ENCODE measurements at regions not wholly inside any gene's neighbourhood (a gene's known extent, or its start where the extent isn't known, plus 50 kb on each side); places are given as distances from the start of the nearest gene placed in this dataset.
"Not testable (repeated sequence)": the region's sequence is repeated elsewhere in the genome, so short reads cannot be mapped to it uniquely, and the experiment has no call there.

GRCh38 chr6:154632119-154632518, 101.1 kb upstream of the SCAF8 start:
- no peak for DNase-seq (ENCODE audit: low read depth in 2 of 2)

GRCh38 chr6:154637392-154637791, 95.8 kb upstream of the SCAF8 start:
- no peak for DNase-seq (ENCODE audit: low read depth in 2 of 2)

DNA sequence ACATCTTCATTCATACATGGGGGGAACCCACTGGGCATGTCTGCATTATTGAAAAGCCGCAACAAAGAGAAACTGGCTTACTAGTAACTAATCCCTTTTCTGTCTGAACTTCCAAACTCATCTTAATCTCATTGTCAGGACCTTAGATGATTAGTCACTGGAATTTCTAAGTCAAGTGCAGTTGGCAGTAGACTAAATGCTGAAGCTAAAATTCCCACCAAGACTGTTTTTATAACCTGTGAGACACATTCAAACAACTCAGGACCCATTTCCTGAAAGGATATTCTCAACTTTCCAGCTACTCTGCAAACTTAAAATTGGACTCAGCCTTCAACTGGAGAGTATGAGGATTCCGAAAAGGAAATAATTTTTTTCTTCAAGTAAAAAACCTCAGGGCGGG, 94.8 kb upstream of the SCAF8 start:
- no peak for DNase-seq (ENCODE audit: low read depth in 2 of 2)

GRCh38 chr6:154639196-154639595, 94.0 kb upstream of the SCAF8 start:
- not testable (repeated sequence) for DNase-seq (ENCODE audit: low read depth in 2 of 2)

DNA sequence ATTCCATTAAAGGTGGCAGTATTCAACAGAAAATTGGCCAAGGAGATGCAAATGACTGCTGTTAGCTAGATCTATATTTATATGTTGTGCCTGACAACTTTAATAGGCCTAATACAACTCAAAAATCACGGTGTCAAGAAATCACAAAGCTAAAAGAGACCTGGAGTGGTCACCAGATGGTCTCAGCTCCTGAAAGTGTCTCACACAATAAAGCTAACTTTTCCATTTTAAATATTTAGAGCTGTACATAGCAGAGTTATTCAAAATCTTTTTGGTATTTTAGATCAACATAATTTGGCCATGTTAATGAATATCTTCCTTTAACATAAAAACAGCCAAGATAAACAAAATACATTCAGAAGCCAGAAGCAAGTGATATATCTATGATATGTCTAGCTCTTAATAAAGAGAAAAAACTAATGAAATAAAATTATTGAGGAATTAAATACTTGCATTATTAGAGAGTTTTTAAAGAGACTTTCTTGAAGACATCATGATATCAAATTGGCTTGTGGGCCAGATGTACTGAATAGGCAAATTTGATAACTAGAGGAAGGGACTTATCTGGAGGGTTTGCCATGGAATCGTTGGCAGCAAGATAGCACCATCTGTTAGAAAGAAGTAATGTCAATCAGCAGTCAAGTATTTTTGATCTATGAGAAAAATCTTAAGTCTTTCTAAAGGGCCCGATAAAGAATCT, 84.9 kb upstream of the SCAF8 start:
- no peak for DNase-seq (ENCODE audit: low read depth in 2 of 2)

DNA sequence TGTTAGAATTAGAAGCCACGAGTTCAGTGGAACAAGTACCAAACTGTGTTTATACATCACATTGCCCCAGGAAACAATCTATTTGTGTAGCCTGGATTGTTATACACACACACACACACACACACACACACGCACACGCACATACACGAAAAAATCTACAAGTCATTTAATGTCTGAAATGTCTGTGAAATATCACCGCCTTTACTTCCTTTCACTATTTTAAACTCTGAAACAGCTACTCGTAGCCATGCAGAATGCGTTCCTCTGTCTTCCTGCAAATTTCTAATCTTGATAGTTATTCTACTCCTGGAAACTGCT, 84.4 kb upstream of the SCAF8 start:
- DNase-seq (ENCODE audit: low read depth in 2 of 2), result no peak

DNA sequence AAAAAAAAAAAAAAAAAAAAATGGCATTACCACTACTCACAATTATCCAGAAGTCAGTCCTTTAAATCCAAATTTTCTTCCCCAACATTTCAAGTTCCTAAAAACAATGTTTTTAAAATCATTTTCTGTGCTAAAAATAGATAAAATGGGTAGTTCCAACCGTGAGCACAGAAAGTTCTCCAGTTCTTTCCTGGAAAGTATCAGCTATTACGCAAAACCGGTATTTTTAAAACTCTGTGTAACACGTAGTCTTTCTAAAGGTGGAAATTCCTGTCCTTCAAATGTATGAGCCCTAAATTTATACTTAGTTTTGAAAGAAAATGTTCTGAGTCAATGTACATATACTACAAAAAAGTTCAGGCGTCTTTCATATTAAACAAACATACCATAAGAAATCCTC, 83.5 kb upstream of the SCAF8 start:
- no peak for DNase-seq (ENCODE audit: low read depth in 2 of 2)

DNA sequence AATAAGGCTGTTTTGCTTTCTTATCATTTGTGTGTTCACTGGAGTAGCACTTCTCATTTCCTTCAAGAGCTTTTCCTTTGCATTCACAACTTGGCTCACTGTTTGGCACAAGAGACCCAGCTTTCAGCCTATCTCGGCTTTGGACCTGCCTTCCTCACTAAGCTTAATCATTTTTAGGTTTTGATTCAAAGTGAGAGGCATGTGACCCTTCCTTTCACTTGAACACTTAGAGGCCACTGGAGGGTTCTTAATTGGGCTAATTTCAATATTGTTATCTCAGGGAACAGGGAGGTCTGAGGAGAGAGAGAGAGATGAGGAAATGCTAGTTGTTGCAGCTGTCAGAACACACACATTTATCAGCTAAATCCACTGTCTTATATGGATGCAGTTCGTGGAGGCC, 82.9 kb upstream of the SCAF8 start:
- no peak for DNase-seq (ENCODE audit: low read depth in 2 of 2)

DNA sequence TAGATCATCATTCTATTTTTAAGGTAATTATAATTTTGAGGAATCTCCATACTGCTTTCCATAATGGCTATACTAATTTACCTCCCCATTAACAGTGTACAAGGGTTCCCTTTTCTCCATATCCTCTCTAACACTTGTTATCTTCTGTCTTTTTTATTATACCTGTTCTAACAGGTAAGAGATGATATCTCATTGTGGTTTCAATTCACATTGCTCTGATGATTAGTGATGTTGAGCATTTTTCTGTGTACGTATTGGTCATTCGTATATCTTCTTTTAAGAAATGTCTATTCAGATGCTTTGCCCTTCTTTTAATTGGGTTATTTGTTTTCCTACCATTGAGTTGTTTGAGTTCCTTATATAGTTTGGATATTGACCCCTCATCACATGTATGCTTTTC, 81.6 kb upstream of the SCAF8 start:
- DNase-seq (ENCODE audit: low read depth in 2 of 2), result no peak

DNA sequence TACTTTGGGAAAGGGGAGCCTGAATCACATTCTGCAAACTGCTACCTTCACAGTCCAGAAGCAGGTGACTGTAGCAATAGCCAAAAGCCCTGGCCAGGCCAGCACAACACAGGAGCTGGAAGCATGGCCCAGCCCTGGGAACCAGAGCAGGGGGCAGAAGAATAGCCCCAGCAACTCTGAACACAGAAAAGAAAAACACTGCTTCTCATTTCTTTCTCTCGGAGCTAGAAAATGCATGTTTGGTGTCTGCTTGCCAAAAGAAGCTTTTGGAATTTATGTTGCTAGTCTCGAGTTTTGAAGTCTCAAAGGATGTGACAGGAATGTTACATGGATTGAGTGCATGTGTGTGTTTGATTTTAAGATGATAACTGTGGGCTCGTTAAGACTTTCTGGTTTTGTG, 79.8 kb upstream of the SCAF8 start:
- no peak for DNase-seq (ENCODE audit: low read depth in 2 of 2)

DNA sequence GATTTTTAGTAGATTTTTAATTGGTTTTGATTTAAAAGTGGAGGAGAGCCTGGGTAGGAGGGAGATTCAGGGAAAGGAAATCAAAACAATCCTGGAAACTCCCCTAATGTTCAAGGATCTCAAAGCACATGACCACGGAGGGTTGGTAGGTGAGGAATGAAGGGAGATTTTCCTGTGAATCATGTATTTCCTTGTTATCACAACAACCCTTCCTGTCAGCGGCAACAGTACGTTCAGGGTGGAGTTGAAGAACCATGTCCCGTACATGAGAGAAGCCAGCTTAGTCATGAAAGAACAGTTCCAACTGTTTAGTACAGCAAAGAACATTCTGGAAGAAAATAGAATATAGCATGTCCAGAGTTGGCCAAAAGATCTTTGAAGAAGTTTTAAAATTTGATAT, 79.4 kb upstream of the SCAF8 start:
- DNase-seq (ENCODE audit: low read depth in 2 of 2), result no peak

DNA sequence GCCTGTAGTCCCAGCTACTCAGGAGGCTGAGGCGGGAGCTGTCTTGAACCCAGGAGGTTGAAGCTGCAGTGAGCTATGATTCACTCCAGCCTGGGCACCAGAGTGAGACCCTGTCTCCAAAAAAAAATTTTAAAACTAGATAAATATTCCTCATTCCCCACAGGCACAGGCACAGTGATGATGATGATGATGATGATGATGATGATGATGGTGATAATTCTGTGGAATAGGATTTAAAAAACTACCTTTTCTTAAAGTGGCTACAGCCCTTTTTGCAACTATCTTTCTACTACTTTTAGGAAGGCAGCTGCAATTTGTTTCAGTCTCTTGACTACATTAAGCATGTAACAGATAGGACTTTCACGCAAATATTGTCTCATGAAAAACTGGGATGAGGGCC, 76.6 kb upstream of the SCAF8 start:
- no peak for DNase-seq (ENCODE audit: low read depth in 2 of 2)

DNA sequence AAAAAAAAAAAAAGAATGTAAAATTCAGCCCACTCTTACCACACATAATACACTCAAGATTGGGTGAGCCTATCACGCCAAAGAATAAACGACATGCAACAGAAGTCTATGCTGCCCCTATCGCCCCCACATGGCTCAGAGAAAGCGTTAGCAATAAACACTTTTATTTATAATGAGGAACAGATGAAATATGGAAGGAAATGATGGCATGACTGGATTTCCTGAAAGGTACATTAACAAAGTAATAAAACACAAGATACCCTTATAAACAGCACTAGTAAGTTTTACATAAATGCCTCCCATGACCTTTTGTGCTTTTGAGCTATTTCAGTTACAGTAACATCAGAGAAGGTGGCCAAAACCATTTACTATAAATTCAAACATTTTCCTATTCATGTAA, 71.4 kb upstream of the SCAF8 start:
- DNase-seq (ENCODE audit: low read depth in 2 of 2), result no peak

GRCh38 chr6:154664287-154664686, 68.9 kb upstream of the SCAF8 start:
- no peak for DNase-seq (ENCODE audit: low read depth in 2 of 2)

DNA sequence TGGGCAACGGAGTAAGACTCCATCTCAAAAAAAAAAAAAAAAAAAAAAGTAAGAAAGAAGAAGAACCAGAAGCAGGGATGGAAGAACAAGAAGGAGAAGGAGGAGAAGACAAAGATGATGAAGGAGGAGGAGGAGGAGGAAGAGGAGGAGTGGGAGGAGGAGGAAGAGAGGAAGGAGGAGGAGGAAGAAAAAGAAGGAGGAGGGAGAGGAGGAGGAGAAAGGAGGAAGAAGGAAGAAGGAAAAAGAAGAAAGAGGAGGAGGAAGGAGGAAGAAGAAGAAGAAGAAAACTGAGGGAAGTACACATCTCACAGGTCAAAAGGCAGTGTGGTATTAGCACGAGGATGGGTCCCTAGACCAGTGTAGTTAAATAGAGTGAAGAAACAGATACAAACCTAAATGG, 65.1 kb upstream of the SCAF8 start:
- DNase-seq (ENCODE audit: low read depth in 2 of 2), result no peak

DNA sequence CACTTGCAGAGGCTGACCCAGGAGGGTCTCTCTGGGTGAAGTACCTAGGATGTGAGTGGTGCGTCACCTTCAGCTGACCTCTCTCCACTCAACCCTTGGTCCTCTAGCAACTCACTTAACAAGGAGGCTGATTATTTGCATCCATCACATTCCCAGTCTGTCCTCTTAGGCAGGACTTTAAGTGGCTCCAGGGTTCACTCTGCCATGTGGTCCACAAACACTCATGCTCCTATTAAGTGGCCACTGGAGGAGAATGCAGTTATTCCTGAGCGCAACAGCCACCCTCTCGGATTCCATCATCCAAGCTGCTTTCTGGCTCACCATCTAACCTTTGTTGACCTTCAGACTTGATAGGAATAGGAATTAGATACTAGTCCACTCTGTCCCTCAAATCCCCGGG, 61.1 kb upstream of the SCAF8 start:
- no peak for DNase-seq (ENCODE audit: low read depth in 2 of 2)

DNA sequence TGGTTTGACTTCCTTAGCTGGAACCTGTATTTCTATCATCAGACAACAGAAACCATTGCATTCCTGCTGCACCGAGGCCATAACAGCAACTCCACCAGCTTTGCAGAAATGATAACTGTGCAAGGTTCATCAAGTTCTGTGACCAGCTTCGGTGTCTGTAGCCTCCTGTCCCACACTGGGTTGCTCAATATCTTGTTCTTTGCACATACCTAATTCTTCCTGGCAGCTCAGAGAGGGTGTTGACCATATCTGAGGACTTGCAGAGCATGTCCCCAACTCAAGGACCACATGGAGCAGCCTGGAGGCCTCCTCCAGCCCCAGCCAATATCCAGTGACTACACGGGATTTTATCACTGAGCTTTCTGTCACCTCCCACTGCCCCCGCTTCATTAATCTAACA, 59.3 kb upstream of the SCAF8 start:
- no peak for DNase-seq (ENCODE audit: low read depth in 2 of 2)

GRCh38 chr6:154675602-154676088, 57.6 kb upstream of the SCAF8 start:
- DNase-seq (ENCODE audit: low read depth in 2 of 2), result peak; percentile 81

GRCh38 chr6:154682633-154683125, 50.5 kb upstream of the SCAF8 start:
- no peak for DNase-seq (ENCODE audit: low read depth in 2 of 2)

Measured in activated CD4-positive, alpha-beta T cell treated with anti-CD3 and anti-CD28 coated beads for 24 hours (primary cell).